Inferior parietal cortex (tissue), 1 donor: ENCODE measurements at regions not wholly inside any gene's neighbourhood (a gene's known extent, or its start where the extent isn't known, plus 50 kb on each side); places are given as distances from the start of the nearest gene placed in this dataset.

Experiments
- DNase-seq: peaks from one replicate; pipeline ENCODE4 v3.0.0-alpha.2; 2016; ENCODE audit errors: extremely low spot score

- no peak for DNase-seq
These were observed 125.0 kb upstream of the EDNRA start for GRCh38 chr4:147355847-147356246.

DNA sequence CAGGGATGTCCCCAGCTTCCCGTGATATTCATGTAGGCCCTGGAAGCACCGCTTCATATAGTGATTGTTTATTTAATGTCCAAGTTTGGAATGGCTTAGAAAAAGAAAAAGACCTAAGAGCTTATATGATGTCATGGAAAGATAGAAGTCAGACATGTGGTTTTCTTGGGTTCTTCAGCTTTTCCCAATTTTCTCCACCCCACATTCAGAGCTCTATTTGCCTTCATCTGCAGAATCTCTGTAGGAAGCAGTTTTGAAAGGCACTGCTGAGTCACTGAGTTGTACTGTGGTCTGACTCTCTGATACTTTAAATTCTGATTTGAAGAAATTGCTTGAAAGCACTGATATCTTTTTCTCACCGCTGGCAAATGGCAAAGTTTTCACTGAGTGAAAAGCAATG is 120.6 kb upstream of the EDNRA start:
- no peak for DNase-seq

DNA sequence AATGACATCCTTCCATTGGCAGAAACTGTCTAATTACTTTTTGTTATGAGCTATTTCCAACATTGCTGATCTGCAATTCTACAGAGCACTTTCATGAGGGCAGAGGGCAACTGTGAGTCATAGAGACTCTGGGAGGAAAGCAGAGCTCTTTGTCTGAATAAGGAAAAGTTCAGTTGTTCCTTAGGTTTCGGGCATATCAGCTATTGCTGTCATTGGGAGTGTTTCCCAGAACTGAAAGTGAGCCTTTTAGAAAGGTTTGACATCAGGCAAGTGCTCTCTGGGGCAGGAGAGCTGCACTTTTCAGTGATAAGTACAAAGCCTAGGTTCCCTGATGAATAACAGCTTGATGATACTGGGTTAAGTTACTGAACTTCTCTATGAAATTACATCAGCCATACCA is 119.2 kb upstream of the EDNRA start:
- no peak for DNase-seq

- DNase-seq: no peak
These were observed 118.0 kb upstream of the EDNRA start for GRCh38 chr4:147362938-147363337.

DNA sequence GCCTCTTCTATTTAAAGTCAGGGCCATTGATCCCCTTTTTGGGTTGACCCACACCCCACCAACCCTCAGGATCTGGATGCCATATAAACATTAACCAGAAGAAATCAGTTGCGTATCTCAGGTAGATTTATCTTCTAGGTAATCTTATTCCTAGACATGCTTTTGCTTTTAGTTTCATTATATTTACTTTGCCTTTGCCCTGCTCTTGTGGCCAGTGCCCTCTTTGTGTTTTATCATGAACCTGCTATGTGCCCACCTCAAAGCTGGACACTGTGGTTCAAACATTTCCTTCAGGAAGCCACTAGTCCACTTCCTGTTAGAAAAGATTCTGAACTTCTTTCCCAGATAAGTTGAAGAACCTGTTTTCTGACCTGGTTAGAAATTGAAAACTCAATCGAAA is 117.4 kb upstream of the EDNRA start:
- DNase-seq: no peak

DNA sequence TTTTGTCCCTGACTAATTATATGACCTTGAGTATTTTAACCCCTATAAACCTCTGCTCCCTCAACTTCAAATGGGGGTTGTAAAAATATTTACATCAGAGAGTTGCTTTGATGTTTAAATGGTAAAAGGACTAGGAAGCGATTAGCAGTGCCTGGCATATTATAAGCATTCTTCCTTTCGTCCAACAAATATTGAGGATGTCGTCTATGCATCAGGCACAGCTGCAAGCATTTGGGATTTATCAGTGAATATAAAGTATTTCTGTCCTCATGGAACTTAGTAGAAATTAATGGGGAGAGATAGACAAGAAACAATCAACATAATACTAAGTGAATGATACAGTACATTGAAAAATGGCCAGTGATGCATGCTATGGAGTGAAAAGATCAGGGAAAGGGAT is 115.5 kb upstream of the EDNRA start:
- DNase-seq: no peak

- DNase-seq: no peak
These were observed 114.7 kb upstream of the EDNRA start for GRCh38 chr4:147366164-147366563.

- DNase-seq: no peak
These were observed 113.0 kb upstream of the EDNRA start for GRCh38 chr4:147367891-147368290.

- no peak for DNase-seq
These were observed 111.9 kb upstream of the EDNRA start for GRCh38 chr4:147368948-147369347.

DNA sequence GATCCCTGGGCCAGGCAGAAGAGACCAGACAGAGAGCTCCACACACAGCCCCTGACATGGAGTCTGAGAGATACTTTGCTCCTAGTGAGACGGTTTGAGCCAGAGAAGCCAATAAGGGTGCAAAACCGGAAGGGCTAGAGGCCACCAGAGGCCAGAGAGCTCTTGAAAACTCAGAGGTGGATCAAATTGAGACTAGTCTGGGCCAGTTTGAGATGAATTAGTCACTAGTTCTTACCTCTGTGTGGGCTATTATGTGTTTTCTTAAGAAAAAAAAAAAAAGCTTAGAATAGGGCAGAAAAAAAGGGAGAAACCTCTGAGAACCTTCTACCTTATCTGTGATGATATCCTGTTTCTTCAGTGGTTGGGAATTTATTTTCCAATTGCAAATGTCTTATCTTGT is 110.4 kb upstream of the EDNRA start:
- no peak for DNase-seq

- DNase-seq: no peak
These were observed 110.0 kb upstream of the EDNRA start for GRCh38 chr4:147370881-147371280.

DNA sequence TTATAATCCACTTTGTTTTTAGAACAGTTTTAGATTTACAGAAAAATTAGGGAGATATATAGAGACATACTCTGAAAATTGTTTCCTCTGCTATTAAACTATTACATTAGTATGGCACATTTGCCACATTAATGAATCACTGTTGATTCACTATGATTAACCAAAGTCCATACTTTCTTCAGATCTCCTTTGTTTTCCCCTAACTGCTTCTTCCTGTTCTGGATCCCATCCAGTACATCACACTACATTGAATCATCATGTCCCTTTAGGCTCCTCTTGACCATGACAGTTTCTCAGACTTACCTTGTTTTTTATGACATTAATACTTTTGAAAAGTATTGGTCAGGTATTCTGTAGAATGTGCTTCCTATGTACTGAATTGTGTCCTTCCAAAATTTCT is 109.2 kb upstream of the EDNRA start:
- DNase-seq: no peak

- DNase-seq: no peak
These were observed 102.1 kb upstream of the EDNRA start for GRCh38 chr4:147378780-147379179.

DNA sequence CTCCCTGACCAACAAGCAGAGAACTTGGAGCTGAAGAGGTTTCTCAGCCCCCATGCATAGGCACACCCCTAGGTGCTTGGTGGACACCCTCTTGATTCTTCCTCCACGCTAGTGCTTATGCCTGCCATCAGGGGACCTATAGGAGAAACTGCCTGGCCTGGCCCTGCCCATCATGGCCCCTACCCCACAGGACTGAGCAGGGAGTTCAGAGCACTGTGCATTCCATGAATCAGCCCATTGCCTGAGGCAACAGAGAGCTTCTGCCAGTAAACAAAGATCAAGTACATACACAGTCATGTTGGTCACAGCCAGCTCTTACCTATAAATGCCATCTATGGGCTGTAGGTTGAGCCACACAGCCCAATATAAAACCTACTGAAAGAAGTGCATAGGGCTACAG is 99.1 kb upstream of the EDNRA start:
- no peak for DNase-seq

- DNase-seq: no peak
These were observed 92.9 kb upstream of the EDNRA start for GRCh38 chr4:147388018-147388417.

- DNase-seq: no peak
These were observed 84.8 kb upstream of the EDNRA start for GRCh38 chr4:147396105-147396504.

DNA sequence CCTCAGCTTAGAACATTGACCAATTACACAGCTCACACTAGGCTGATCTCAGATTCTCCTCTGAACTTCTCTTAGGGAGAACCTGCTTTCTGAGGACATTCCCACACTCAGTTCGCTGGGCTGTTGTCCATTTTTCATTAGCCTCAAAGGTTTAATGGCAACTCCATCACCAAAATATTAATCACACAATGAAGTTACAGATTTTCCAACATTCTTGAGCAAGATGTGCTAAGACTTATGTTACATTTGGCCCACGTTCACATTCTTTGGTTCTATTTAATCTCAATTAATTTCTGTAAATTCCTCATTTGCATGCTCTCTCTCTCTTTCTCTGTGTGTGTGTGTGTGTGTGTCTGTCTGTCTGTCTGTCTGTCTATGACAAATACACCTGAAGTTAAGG is 82.3 kb upstream of the EDNRA start:
- DNase-seq: no peak

DNA sequence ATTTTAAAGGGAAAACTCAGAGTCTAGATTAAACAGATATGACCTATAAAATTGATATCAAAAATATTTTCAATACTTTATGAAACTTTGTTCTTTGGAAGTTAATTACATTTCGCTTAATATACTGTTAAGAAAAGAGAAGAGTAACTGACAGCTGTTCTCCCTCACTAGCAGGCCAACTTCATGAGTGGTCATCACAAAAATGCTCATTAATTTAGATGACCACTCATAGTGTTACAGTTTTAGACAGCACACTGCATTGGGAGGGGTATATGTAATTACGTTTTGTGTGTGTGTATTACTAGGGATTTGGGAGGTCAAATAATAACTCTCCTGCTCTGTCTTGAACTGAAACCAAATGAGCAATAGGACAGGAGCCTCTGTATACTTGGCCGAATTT is 80.2 kb upstream of the EDNRA start:
- DNase-seq: no peak

DNA sequence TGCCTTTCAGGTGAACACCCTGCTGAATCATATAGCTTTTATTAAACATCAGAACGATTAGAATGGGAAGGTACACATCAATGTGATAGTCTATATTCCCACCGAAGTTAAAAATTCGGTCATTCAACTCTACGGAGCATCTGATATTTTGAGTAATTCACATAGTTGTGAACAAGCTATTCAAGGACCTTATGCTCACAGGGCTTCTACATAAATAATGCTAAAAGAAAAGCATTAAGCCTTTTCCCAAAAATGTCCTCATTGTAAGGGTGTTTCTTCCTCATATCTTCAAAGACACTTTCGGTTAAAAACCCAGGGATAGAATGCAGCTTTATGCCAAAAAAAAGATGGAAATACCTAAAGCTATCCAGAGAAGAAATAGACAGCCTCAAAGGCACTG is 79.7 kb upstream of the EDNRA start:
- DNase-seq: no peak

DNA sequence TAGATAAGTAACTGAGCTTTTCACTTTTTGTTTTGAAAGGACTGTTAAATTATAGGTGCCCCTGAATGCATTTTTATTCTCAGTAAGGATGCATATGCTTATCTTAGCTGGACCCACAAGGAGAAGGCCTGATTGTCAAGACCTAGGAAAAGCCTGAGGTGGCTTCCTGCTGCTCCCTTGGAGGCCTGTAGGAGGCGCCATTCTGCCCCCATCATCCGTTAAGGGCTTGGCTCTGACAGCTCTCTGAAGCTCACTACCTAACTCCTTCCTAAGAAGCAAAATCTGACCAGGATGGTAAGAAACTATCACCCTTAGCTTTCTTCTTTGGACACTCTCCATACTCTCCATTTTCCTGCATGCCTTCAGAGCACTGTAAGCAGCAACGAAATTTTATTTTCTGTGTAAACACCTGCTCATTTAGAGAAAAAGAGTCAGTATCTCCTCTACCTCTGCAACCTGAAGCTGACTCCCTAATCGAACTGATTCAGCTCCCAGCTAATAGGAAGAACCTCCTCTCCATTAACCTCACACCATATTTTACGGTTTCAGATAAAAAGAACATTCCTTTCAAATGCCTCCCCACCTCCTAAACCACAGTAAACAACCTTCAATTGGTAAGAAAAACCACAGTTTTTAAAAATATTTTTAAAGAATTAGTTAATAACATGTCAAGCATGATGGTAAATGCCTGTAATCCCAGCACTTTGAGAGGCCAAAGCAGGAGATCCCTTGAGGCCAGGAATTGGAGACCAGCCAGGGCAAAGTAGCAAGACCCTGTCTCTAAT is 73.4 kb upstream of the EDNRA start:
- DNase-seq: no peak

DNA sequence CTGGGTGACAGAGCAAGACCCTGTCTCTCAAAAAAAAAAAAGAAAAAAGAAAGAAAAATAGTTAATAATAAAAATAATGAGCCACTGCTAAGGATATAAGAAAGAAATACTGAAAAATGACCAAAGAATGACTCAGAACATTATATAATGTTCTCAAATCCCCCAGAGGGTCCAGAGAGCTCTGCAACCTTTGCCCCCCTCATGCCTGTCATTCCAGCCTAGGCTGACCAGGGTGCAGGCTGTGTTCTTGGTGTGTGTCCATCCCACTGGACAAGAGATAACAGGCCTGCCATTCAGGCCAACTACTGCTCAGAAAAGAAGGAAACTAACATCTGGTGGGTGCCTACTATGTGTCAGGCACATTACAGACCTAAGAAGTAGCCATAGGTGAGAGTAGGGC is 72.7 kb upstream of the EDNRA start:
- no peak for DNase-seq

DNA sequence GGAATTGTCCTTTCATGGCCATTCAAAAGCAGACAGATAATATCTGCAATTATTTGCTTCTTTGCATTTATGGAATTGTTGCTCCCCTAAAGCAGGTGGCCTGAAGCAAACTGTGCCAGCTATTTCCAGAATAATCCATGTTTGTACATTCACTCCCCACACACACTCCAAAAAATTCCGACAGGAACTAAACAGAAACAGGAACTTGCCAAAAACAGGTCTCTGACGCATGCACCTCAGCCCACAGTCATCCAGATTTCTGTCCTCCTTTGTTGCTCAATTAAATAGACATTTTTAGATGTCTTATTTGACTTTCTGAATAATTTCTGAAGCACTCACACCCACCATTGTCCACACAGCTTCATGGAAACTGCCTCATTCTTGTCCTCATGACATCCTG is 71.5 kb upstream of the EDNRA start:
- DNase-seq: no peak

- no peak for DNase-seq
These were observed 62.7 kb upstream of the EDNRA start for GRCh38 chr4:147418226-147418625.

GRCh38 chr4:147421456-147421855 is 59.4 kb upstream of the EDNRA start:
- DNase-seq: no peak
